ENCODE measurements at regions not wholly inside any gene's neighbourhood (a gene's known extent, or its start where the extent isn't known, plus 50 kb on each side); places are given as distances from the start of the nearest gene placed in this dataset.
"Not testable (repeated sequence)": the region's sequence is repeated elsewhere in the genome, so short reads cannot be mapped to it uniquely, and the experiment has no call there.

GRCh38 chr9:7545371-7546165, 254.0 kb downstream of the DMAC1 start:
- DNase-seq (ENCODE audit: low read depth in 2 of 2): no peak

GRCh38 chr9:7542693-7543092, 256.9 kb downstream of the DMAC1 start:
- DNase-seq (ENCODE audit: low read depth in 2 of 2): no peak

GRCh38 chr9:7542126-7542525, 257.5 kb downstream of the DMAC1 start:
- no peak for DNase-seq (ENCODE audit: low read depth in 2 of 2)

GRCh38 chr9:7536310-7536939, 263.2 kb downstream of the DMAC1 start:
- DNase-seq (ENCODE audit: low read depth in 2 of 2): peak; percentile 18 to 20

- DNase-seq (ENCODE audit: low read depth in 2 of 2): no peak
These were observed 265.2 kb downstream of the DMAC1 start for GRCh38 chr9:7534211-7534935.

- no peak for DNase-seq (ENCODE audit: low read depth in 2 of 2)
These were observed 266.0 kb downstream of the DMAC1 start for GRCh38 chr9:7533376-7534090.

GRCh38 chr9:7523426-7524043, 276.0 kb downstream of the DMAC1 start:
- no peak for DNase-seq (ENCODE audit: low read depth in 2 of 2)

GRCh38 chr9:7520396-7520795, 279.2 kb downstream of the DMAC1 start:
- DNase-seq (ENCODE audit: low read depth in 2 of 2): no peak

- no peak for DNase-seq (ENCODE audit: low read depth in 2 of 2)
These were observed 283.2 kb downstream of the DMAC1 start for GRCh38 chr9:7516376-7516775.

- DNase-seq (ENCODE audit: low read depth in 2 of 2): no peak
These were observed 289.4 kb downstream of the DMAC1 start for GRCh38 chr9:7510199-7510598.

- DNase-seq (ENCODE audit: low read depth in 2 of 2): no peak
These were observed 289.9 kb downstream of the DMAC1 start for GRCh38 chr9:7509576-7510145.

- DNase-seq (ENCODE audit: low read depth in 2 of 2): no peak
These were observed 291.1 kb downstream of the DMAC1 start for GRCh38 chr9:7508516-7508915.

- no peak for DNase-seq (ENCODE audit: low read depth in 2 of 2)
These were observed 291.9 kb downstream of the DMAC1 start for GRCh38 chr9:7507566-7508270.

- DNase-seq (ENCODE audit: low read depth in 2 of 2): no peak
These were observed 292.6 kb downstream of the DMAC1 start for GRCh38 chr9:7507026-7507425.

- DNase-seq (ENCODE audit: low read depth in 2 of 2): no peak
These were observed 299.1 kb downstream of the DMAC1 start for GRCh38 chr9:7500521-7500920.

GRCh38 chr9:7491641-7492040, 307.9 kb downstream of the DMAC1 start:
- DNase-seq (ENCODE audit: low read depth in 2 of 2): no peak

- no peak for DNase-seq (ENCODE audit: low read depth in 2 of 2)
These were observed 309.1 kb downstream of the DMAC1 start for GRCh38 chr9:7490317-7491108.

- no peak for DNase-seq (ENCODE audit: low read depth in 2 of 2)
These were observed 310.5 kb downstream of the DMAC1 start for GRCh38 chr9:7489036-7489435.

- DNase-seq (ENCODE audit: low read depth in 2 of 2): not testable (repeated sequence)
These were observed 315.6 kb downstream of the DMAC1 start for GRCh38 chr9:7484014-7484413.

- no peak for DNase-seq (ENCODE audit: low read depth in 2 of 2)
These were observed 318.0 kb downstream of the DMAC1 start for GRCh38 chr9:7481570-7481969.

All from fibroblast of skin of left quadriceps (primary cell).